NCI-H187 (cell line): ENCODE measurements at regions not wholly inside any gene's neighbourhood (a gene's known extent, or its start where the extent isn't known, plus 50 kb on each side); places are given as distances from the start of the nearest gene placed in this dataset.
"Not testable (repeated sequence)": the region's sequence is repeated elsewhere in the genome, so short reads cannot be mapped to it uniquely, and the experiment has no call there.

ENCODE experiments used
- DNase-seq, 2 experiments: peaks; one replicate each; lab custom pipeline; 2025; lab: John Stamatoyannopoulos, UW

DNA sequence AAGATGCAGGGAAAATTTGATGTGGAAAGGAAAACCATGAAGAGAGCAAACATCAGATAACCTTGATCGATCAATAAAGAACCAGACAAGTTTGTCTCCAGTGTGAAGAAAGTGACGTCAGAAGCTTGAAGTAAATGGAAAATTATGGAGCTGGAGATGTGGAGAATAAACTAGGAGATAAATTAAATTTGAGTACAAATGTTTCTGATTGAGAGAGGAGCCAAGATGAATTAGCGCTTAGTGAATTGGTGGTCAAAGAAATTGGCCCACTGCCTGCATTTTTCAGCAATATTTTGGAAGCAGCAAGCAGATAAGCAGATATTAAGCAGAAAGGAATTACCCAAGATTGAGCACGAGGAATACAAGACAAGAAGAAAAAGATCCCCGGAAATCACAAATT, 567.3 kb upstream of the ZNF385D start:
- DNase-seq, result no peak

- no peak for DNase-seq
Measured at GRCh38 chr3:22319446-22319845, 568.4 kb upstream of the ZNF385D start.

DNA sequence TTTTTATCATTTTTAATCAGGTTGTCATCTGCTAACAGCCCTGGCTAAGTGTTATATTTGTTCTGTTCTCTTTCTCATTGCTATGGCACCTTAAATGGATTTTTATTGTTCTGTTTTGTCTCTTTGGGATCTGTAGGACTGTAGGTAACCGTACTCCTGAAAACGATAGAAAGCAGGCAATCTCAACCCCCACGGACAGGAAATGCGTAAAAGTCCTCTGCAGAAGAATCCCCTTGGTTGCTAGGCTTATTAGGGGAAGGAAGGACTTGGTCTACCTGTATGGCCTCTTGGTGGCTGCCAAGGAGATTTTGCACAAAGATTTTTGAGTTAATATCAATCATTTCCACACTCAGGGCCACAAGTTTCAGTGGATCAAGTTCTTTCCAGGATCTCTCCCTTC, 571.9 kb upstream of the ZNF385D start:
- no peak for DNase-seq

GRCh38 chr3:22326305-22326704, 575.3 kb upstream of the ZNF385D start:
- no peak for DNase-seq

- DNase-seq, result no peak
Measured at GRCh38 chr3:22334996-22335395, 584.0 kb upstream of the ZNF385D start.

- DNase-seq, result no peak
Measured at GRCh38 chr3:22349215-22349851, 598.3 kb upstream of the ZNF385D start.

DNA sequence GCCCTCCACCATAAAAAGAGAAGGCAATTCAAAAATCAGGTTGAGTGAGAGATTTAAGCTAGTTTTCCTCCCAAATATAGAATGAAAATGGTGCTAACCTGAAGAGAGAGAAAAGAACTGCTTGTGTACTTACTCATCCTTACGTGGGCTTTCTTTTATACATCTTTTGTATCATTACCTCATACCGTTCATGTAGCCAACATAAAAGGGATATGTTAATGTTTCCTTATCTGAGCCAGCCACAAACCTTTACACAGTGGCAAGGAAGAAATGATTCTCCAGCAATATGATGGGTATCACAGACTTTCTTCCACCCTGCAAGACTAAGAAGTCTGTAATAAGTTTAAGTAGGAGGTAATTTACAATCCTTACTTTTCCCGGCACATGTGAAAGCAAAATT, 600.8 kb upstream of the ZNF385D start:
- DNase-seq, result no peak

- no peak for DNase-seq
Measured at GRCh38 chr3:22353126-22353525, 602.1 kb upstream of the ZNF385D start.

- DNase-seq, result no peak
Measured at GRCh38 chr3:22358334-22358733, 607.3 kb upstream of the ZNF385D start.

- DNase-seq, result no peak
Measured at GRCh38 chr3:22360164-22360563, 609.2 kb upstream of the ZNF385D start.

GRCh38 chr3:22360970-22361369, 610.0 kb upstream of the ZNF385D start:
- no peak for DNase-seq

- no peak for DNase-seq
Measured at GRCh38 chr3:22361521-22361920, 610.5 kb upstream of the ZNF385D start.

DNA sequence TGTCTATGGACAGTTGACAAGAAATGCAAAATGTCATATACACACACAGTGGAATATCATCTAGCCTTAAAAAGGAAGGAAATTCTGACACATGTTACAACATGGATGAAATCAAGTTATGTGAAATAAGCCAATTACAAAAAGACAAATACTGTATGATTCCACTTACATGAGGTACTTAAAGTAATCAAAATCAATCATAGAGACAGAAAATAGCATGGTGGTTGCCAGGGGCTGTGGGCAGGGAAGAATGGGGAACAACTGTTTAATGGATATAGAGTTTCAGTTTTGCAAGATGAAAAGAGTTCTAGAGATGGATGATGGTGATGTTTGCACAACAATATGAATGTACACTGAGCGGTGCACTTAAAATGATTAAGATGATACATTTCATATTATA, 613.8 kb upstream of the ZNF385D start:
- DNase-seq, result no peak

- no peak for DNase-seq
Measured at GRCh38 chr3:22366781-22367180, 615.8 kb upstream of the ZNF385D start.

DNA sequence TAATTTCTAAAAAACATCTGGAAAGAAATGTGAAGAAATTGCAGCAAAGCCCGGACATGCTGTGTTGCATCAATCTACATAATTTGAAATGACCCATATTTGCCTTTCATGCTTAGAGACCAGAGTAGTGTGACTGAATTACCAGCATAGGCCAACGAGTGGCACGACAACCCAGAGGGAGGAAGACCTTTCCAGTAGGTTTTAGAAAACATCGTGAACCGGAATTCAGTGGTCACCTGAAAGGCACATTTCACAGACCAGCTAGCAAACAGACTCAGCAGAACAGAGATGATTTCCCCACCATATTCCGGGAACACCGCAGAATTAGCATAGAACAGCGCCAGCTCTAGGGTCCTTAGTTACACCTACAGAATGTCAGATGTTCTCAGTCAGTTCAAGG, 620.0 kb upstream of the ZNF385D start:
- DNase-seq, result no peak

- DNase-seq, result no peak
Measured at GRCh38 chr3:22371607-22372291, 620.7 kb upstream of the ZNF385D start.

DNA sequence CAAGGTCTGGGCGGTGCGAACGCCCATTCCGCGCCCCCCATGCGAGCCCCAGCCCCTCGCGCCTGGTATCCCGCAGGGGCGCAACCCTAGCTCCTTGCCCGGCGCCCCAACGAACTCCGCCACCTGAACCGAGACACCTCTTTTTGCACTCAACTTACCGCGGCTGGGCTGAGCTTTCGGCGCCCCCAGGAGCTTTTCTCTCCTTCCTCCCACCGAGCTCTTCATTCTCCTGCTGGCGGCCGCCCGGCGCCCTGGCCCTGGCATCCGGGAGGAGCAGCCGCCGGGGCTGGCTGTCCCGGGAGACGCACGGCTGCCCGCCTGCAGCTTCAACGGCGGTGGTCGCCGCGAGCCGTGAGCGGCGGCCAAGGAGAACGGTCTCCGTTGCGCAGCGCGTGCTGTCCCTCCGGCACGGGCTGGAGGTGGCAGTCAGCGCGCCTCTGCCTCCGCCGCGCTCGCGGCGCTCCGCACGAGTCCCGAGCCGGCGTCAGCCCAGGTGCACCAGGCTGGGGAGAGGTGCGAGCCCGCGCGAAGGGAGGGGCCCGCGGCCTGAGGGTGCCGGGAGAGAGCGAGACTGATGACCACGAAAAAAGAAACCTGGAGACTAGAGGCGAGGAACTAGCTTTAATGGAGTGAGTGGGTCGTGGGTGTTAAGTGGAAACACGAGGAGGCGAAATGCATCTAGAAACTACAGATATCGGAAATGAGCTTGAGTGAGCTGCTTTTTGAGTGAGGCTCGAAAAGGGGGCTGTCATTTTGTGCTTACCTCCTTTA, 621.5 kb upstream of the ZNF385D start:
- no peak for DNase-seq

- no peak for DNase-seq
Measured at GRCh38 chr3:22373182-22373581, 622.2 kb upstream of the ZNF385D start.

DNA sequence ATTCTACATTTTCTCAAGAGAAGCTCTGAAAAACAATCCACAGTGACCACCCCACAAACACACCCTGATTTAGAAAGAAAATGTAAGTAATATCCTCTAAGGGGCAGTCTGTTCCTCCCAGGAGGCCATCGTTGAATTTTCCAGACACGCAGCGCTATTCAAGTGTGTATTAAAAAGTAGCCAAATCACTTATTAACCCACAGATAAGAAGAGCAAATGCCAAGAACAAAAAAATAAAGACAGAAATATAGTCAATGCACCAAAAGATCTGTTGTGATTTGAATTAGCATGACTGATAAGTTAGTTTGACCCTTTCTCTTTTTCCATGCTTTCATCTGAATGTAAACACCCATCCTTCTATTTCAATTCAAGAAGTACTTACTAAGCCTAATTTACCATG, 622.8 kb upstream of the ZNF385D start:
- DNase-seq, result no peak

DNA sequence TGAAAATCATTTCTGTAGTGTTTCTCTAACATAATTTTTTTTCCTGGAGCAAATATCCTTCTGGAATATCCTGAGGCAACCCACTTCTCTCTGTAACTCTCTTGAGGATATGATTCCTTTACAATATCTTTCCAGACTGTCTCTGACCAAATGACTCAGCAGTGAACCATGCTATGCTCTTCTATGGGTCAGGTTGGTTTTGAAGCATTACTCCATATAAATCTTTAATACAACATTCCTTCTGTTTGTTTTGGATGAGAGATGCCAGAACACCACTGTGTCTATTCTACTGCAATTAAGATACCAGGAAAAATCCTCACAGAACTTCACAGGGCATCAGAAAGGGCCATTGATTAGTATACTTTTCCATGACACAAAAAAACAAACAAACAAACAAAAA, 626.4 kb upstream of the ZNF385D start:
- DNase-seq, result no peak

GRCh38 chr3:22378869-22379268, 627.9 kb upstream of the ZNF385D start:
- DNase-seq, result no peak

DNA sequence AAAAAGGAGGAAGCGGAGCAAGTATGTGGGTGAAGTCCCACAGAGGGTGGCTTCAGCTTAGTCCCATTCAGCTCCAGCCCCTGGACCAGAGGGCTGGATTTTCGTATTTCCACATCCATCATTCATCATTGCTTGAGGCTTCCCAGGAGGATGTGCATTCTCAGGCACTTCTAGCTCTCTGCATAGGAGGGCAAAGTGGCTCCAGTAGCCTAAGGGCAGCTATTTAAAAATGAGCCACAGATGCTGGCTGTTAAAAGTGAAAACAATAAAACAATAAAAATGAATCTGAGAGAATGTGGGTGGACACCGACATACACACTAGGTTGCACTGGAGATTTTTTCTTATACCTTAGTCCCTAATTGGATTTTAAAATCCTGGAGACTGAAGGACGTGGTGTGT, 629.2 kb upstream of the ZNF385D start:
- DNase-seq, result no peak

- DNase-seq, result not testable (repeated sequence)
Measured at GRCh38 chr3:22381564-22381963, 630.6 kb upstream of the ZNF385D start.
